HEK293T (cell line): ENCODE measurements at regions not wholly inside any gene's neighbourhood (a gene's known extent, or its start where the extent isn't known, plus 50 kb on each side); places are given as distances from the start of the nearest gene placed in this dataset.

Source experiments
- FOXK2 ChIP-seq: fragments of 450-650 bp; IDR thresholded peaks from 2 replicates; pipeline ENCODE4 v1.6.1; 2016; ENCODE audit warnings: mild to moderate bottlenecking
- NFRKB ChIP-seq: fragments of 450-650 bp; IDR thresholded peaks from 2 replicates; pipeline ENCODE4 v1.6.1; 2016; ENCODE audit warnings: mild to moderate bottlenecking, moderate library complexity

GRCh38 chr20:24742436-24742835 lies 206.6 kb upstream of the CST7 start:
- TF ChIP-seq FOXK2 = no peak
- TF ChIP-seq NFRKB = no peak
